ENCODE measurements at regions not wholly inside any gene's neighbourhood (a gene's known extent, or its start where the extent isn't known, plus 50 kb on each side); places are given as distances from the start of the nearest gene placed in this dataset.
A peak's percentile ranks its signal among the peaks of the same experiment; 100 is the strongest.

DNA sequence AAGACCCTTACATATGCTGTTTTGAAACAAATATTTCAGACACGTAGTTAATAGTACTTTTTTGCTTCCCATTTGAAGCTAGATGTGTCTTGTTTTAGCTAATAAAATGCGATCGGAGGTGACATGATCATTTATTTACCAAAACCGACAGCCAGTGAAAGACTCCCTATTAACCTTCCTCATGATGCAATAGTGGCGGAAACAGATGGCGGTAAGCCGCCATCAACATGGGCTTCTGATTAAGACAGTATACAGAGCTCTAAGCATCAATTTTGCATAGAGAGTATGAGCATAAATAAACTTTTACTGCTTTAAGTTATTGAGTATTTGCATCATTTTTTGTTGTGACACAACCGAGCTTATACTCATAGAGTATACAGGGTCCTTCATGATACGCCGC is 1282.4 kb upstream of the ADGRB3 start:
- POLR2A ChIA-PET = no interaction called here
- Mint-ChIP-seq H3K36me3 (no peaks in the 10 kb centered on the region), H3K27ac (no peak overlapping the region), H3K9me3 (no peaks in the 10 kb centered on the region), H3K27me3 (no peaks in the 10 kb centered on the region), H3K4me1 (no peaks in the 10 kb centered on the region), H3K4me3 (no peak overlapping the region)
- DNase-seq (no peak), ATAC-seq (ENCODE audit: low read depth) (no peak)

DNA sequence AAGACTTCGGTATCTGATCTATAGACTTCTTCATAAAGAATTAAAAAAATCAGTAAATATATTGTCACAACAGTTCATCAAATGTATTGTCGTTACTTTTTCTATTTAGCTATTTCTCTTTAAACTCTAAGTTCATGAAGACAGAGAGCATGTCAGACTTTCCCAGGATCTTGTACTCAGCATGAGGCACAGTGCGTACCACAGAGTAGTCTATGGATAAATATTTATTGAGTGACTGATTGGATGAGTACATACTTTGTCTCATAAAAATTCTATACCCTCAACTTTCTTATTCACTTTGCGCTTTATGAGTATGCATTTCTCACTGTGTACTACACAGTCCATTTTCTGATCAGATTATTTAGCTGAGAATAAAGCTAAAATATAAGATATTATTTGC is 1284.4 kb upstream of the ADGRB3 start:
- Mint-ChIP-seq H3K36me3 (no peaks in the 10 kb centered on the region), H3K27ac (no peak overlapping the region), H3K4me3 (no peak overlapping the region), H3K9me3 (peaks cover under 1% of the 10 kb centered on the region), H3K4me1 (no peaks in the 10 kb centered on the region), H3K27me3 (no peaks in the 10 kb centered on the region)
- DNase-seq (no peak), ATAC-seq (ENCODE audit: low read depth) (no peak)
- POLR2A ChIA-PET = no interaction called here

DNA sequence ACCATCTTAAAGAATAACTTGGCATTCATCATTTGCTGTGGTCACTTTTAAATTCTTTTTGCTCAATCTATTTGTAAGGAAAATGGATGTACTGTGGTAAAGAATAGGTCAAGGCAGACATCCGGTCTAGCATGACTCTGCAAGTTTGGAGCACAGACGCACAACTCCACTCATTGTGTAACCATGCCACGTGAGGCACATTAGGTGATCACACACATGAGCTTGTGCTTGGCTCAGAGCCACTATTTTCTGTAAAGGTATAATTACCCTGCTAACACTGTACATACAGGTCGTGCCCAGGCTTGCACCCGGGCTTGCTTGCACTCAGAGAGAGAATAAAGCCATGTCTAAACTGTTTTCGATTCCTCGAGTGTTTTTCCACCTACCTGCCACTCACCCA is 1289.1 kb upstream of the ADGRB3 start:
- H3K36me3 Mint-ChIP-seq = no peaks in the 10 kb centered on the region
- H3K9me3 Mint-ChIP-seq = peaks cover 2% of the 10 kb centered on the region
- no peak overlapping the region for H3K27ac Mint-ChIP-seq
- ATAC-seq (ENCODE audit: low read depth) (no peak), DNase-seq (no peak)
- no peaks in the 10 kb centered on the region for H3K4me1 Mint-ChIP-seq
- no peaks in the 10 kb centered on the region for H3K27me3 Mint-ChIP-seq
- H3K4me3 Mint-ChIP-seq = no peak overlapping the region
- POLR2A ChIA-PET = no interaction called here

DNA sequence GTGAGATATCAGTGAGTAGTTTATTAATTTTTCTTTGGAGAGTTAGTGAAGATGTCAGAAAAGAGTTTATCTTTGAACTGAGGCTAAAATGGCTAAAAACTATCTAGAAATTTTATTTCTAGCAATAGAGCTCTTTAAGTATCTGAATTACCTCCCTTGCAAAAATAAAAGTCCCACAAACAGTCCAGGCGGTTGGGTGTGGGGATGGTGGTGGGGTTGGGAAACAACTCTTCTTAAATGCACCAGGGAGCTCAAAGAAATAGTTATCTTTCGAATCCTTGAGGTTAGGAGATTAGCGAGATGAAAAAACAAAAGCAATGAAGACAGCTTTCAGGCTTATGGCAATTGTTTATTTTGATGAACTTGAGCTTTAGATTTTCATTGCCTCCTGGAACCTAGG is 1299.1 kb upstream of the ADGRB3 start:
- Mint-ChIP-seq H3K4me1 (no peaks in the 10 kb centered on the region), H3K27ac (no peak overlapping the region), H3K9me3 (peaks cover 2% of the 10 kb centered on the region), H3K27me3 (no peaks in the 10 kb centered on the region), H3K36me3 (no peaks in the 10 kb centered on the region), H3K4me3 (no peak overlapping the region)
- POLR2A ChIA-PET = no interaction called here
- DNase-seq (no peak), ATAC-seq (ENCODE audit: low read depth) (no peak)

DNA sequence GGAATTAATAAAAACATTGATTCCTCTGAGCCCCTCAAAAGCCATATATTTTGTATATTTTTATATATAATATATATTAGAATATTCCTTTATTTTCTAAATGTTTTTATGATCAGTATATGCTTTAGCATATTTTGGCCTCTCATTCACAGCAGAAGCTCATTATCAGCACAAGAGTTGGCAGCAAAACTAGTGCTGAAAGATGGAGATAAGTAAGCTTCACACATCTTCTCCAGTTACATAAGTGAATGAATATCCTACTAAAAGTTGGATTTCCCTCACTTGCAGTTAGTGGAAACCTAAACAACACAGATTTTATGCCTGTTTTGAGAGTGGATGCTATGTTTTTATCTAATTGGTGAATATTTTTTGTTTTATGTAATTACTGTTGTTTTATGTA is 1303.8 kb upstream of the ADGRB3 start:
- no peaks in the 10 kb centered on the region for H3K36me3 Mint-ChIP-seq
- H3K4me1 Mint-ChIP-seq = no peaks in the 10 kb centered on the region
- no peak overlapping the region for H3K4me3 Mint-ChIP-seq
- H3K9me3 Mint-ChIP-seq = no peaks in the 10 kb centered on the region
- ATAC-seq (ENCODE audit: low read depth) (no peak), DNase-seq (no peak)
- H3K27me3 Mint-ChIP-seq = no peaks in the 10 kb centered on the region
- no peak overlapping the region for H3K27ac Mint-ChIP-seq
- POLR2A ChIA-PET = no interaction called here

DNA sequence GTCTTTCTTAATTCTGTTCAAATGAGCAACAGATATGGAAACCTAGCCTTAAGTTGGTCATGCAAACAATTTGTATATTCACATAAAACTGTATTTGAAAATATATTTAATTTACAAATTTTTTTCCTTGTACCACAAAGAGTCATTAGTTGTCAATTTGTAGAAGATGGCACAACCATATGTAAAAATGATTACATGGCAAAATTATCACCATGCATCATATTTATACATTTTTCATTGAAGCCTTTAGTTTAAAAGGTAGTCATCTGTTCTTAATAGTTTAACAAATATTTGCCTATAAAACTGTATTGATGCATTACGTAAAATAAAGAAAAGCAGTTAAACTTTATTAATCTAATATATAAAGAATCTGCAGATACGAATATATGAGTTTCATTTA is 1306.8 kb upstream of the ADGRB3 start:
- POLR2A ChIA-PET = no interaction called here
- Mint-ChIP-seq H3K36me3 (no peaks in the 10 kb centered on the region), H3K27ac (no peak overlapping the region), H3K9me3 (peaks cover 4% of the 10 kb centered on the region), H3K4me3 (no peak overlapping the region), H3K4me1 (no peaks in the 10 kb centered on the region), H3K27me3 (no peaks in the 10 kb centered on the region)
- DNase-seq (no peak), ATAC-seq (ENCODE audit: low read depth) (no peak)

DNA sequence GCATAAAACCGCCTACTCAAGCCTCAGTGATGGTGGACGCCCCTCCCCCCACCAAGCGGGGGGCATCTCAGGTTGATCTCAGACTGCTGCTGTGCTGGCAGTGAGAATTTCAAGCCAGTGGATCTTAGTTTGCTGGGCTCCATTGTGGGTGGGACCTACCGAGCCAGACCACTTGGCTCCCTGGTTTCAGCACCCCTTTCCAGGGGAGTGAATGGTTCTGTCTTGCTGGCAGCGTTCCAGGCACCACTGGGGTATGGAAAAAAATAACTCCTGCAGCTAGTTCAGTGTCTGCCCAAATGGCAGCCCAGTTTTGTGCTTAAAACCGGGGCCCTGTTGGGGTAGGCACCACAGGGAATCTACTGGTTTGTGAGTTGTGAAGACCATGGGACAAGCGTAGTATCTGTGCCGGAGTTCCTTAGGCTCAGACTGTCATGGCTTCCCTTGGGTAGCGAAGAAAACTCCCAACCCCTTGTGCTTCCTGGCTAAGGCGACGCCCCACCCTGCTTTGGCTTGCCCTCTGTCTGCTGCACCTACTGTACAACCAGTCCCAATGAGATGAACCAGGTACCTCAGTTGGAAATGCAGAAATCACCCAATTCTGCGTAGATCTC is 1334.5 kb upstream of the ADGRB3 start:
- H3K4me3 Mint-ChIP-seq = no peak overlapping the region
- no peaks in the 10 kb centered on the region for H3K27me3 Mint-ChIP-seq
- peaks cover 3% of the 10 kb centered on the region for H3K9me3 Mint-ChIP-seq
- H3K36me3 Mint-ChIP-seq = no peaks in the 10 kb centered on the region
- no peaks in the 10 kb centered on the region for H3K4me1 Mint-ChIP-seq
- ATAC-seq (ENCODE audit: low read depth) (no peak), DNase-seq (no peak)
- no peak overlapping the region for H3K27ac Mint-ChIP-seq
- POLR2A ChIA-PET = no interaction called here

DNA sequence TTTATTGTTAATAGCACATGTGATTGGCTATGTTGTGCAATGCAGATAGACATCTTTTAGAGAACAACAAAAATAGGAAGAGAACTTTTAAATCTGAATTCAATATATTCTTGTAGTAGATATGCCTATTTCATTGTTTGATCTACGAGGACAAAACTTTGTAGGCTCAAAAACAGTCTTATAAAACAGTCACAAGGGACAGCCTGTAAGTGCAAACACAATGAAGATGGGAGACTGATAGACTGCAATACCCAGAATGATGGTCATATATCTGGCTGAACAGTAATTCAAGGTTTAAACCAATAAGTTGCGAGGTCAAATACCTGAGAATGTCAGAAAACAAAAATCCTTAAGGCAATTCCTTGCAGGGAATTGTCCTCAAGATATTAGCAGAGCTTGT is 1342.9 kb upstream of the ADGRB3 start:
- peaks cover 6% of the 10 kb centered on the region for H3K9me3 Mint-ChIP-seq
- DNase-seq = no peak
- no peaks in the 10 kb centered on the region for H3K36me3 Mint-ChIP-seq
- POLR2A ChIA-PET = no interaction called here
- no peaks in the 10 kb centered on the region for H3K4me1 Mint-ChIP-seq
- ATAC-seq (ENCODE audit: low read depth) = no peak
- no peak overlapping the region for H3K4me3 Mint-ChIP-seq
- no peak overlapping the region for H3K27ac Mint-ChIP-seq
- H3K27me3 Mint-ChIP-seq = no peaks in the 10 kb centered on the region

DNA sequence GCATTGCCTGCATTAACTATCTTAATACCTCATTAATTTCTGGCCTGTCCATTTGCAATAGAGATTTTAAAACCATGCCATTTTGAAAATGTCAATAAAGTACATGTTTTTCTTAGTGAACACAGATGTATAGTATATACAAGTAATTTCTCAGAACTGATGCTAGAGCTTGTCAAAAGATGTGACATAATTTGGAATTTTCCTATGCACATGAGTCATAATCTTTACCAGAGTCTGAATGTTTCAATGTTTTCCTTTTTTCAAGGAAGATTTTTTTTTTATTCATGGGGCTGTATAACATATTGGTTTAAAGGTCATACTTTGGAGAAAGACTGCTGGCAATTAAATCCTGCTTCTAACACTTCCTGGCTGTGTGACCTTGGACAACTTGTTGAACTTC is 1347.5 kb upstream of the ADGRB3 start:
- no peak overlapping the region for H3K4me3 Mint-ChIP-seq
- H3K36me3 Mint-ChIP-seq = no peaks in the 10 kb centered on the region
- H3K27me3 Mint-ChIP-seq = no peaks in the 10 kb centered on the region
- ATAC-seq (ENCODE audit: low read depth) = no peak
- no peak overlapping the region for H3K27ac Mint-ChIP-seq
- no peak for DNase-seq
- no peaks in the 10 kb centered on the region for H3K4me1 Mint-ChIP-seq
- POLR2A ChIA-PET = no interaction called here
- H3K9me3 Mint-ChIP-seq = peaks cover 11% of the 10 kb centered on the region

DNA sequence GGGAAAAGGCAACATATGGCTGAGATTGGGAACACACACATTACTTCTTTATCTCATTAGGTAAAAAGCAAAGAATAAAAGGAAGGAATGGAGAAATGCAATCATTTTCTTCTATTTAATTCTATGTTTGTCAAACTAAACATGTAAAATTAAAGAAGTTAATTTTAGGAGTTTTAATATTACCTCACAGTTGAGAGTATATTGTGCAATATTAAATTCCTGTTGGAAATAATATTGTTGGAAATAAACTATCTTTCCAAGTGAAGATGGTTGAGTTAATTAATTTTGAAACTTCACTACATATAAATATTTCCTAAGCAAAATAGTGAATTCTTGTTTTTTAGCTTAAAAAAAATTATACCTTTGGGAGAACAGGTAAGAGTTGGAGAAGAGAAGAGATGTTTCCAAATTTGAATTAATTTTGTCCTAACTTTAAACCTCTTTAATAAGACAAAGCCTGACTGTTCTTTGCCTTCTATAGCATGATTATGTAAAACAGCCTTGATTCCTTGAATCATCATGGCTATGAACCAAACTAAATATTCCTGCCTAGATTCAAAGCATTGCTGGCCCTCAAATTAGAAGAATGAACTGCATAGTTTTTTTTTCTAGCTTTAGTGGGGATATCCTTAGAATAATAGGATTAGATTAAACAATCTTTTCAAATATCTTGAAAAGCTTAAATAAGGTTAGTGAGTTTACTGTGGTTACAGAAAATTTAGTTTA is 1349.1 kb upstream of the ADGRB3 start:
- POLR2A ChIA-PET = no interaction called here
- no peaks in the 10 kb centered on the region for H3K27me3 Mint-ChIP-seq

DNA sequence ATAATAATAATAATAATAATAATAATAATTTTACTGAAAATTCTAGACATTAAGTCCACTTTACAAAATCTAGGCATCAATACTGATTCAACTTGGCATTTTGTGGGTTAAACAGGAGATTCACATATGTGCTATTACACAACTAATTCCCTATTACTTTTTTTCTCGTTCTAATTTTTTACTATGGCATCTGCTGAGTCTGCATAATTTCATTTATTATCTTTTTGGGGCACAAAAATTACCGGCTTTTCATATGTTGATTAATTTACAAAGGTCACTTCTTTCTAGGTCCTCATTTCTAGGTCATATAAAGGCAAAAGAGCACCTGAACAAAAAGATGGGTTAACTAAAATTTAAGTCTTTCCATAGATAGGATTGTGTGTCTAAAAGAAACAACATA is 1357.8 kb upstream of the ADGRB3 start:
- no peaks in the 10 kb centered on the region for H3K27me3 Mint-ChIP-seq
- POLR2A ChIA-PET = no interaction called here
- no peaks in the 10 kb centered on the region for H3K9me3 Mint-ChIP-seq
- DNase-seq = no peak
- ATAC-seq (ENCODE audit: low read depth) = no peak
- no peaks in the 10 kb centered on the region for H3K4me1 Mint-ChIP-seq
- H3K36me3 Mint-ChIP-seq = no peaks in the 10 kb centered on the region
- no peak overlapping the region for H3K27ac Mint-ChIP-seq
- H3K4me3 Mint-ChIP-seq = no peak overlapping the region

More for the DNA sequence above, 1349.1 kb upstream of the ADGRB3 start:
- no peaks in the 10 kb centered on the region for H3K4me1 Mint-ChIP-seq
- ATAC-seq (ENCODE audit: low read depth) (no peak), DNase-seq (no peak)
- H3K4me3 Mint-ChIP-seq = no peak overlapping the region
- peaks cover 11% of the 10 kb centered on the region for H3K9me3 Mint-ChIP-seq
- H3K36me3 Mint-ChIP-seq = no peaks in the 10 kb centered on the region
- no peak overlapping the region for H3K27ac Mint-ChIP-seq

DNA sequence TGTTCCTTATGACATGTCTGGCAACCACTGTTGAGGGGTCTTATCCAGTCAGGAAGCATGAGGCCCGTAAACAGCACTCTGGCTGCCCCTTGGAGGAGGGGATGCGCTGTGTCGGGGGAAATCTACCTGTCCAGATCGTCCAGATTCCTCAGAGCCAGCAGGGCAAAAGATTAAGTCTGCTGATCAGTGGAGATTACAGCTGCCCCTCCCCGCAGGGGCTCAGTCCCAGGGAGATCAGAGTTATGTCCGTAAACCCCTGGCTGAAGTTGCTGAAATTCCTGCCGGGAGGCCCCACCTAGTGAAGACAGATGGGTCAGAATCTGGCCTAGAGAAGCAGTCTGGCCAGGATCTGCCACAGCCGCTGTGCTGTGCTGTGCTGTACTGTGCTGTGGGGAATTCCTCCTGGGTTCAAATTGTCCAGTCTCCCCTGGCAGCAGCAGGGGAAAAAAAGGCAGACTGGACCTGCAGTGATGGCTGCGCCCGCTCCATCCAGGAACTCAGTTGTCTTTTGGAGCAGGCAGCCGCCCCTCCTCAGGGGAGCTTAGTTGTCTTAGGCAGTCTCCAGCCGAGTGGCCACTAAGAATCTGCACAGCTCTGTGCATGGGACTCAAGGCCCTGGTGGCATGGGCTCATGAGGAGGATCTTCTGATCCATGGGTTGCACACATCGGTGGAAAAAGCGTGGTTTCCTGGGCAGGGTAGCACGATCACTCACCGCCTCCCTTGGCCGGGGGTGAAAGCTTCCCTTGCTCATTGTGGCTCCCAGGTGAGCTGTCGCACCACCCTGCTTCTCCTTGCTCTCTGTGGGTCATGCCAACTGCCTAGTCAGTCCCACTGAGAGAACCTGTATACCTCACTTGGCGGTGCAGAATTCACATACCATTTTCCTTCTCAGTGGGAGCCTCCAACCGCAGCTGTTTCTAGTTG is 1368.8 kb upstream of the ADGRB3 start:
- Mint-ChIP-seq H3K4me1 (no peaks in the 10 kb centered on the region), H3K27ac (no peak overlapping the region), H3K9me3 (peaks cover 9% of the 10 kb centered on the region), H3K4me3 (no peak overlapping the region), H3K27me3 (no peaks in the 10 kb centered on the region), H3K36me3 (no peaks in the 10 kb centered on the region)
- no peak for ATAC-seq (ENCODE audit: low read depth)
- POLR2A ChIA-PET = no interaction called here
- no peak for DNase-seq

DNA sequence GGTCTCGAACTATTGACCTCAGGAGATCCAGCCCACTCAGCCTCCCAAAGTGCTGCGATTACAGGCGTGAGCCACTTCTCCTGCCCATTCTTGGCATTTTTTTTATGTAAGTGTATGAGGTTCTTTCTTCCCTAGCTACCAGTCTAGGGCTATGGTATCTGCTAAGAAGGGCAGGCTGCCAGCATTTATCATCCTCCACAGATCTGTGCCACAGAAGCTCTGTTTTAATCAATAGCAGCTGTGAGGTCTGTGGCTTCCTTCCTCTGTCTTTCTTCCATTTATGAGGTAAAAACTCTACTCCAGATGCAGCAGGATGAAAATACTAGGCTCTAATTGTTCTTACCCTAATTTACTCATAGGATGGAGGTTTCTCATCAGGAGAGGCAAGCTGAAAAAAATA is 1382.4 kb upstream of the ADGRB3 start:
- POLR2A ChIA-PET = no interaction called here
- no peak for ATAC-seq (ENCODE audit: low read depth)
- Mint-ChIP-seq H3K27me3 (no peaks in the 10 kb centered on the region), H3K27ac (no peak overlapping the region), H3K9me3 (peaks cover 4% of the 10 kb centered on the region), H3K36me3 (no peaks in the 10 kb centered on the region), H3K4me3 (no peak overlapping the region), H3K4me1 (peaks cover 1% of the 10 kb centered on the region)
- no peak for DNase-seq

DNA sequence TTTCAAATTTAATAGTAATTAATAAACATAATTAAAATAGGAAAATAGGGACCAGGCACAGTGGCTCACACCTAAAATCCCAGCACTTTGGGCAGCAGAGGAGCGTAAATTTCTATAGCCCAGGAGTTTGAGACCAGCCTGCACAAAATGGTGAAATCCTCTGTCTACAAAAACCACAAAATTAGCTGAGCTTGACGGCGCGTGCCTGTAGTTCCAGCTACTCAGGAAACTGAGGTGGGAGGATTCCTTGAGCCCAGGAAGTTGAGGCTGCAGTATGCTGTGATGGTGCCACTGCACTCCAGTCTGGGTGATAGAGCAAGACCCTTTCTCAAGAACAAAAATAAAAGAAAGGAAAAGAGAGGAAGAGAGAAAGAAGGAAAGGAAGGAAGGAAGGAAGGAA is 1387.0 kb upstream of the ADGRB3 start:
- peak overlapping the region; percentile 29 for H3K4me3 Mint-ChIP-seq
- peaks cover 1% of the 10 kb centered on the region for H3K4me1 Mint-ChIP-seq
- DNase-seq (no peak), ATAC-seq (ENCODE audit: low read depth) (no peak)
- H3K9me3 Mint-ChIP-seq = peaks cover 3% of the 10 kb centered on the region
- H3K27me3 Mint-ChIP-seq = no peaks in the 10 kb centered on the region
- H3K36me3 Mint-ChIP-seq = no peaks in the 10 kb centered on the region
- no peak overlapping the region for H3K27ac Mint-ChIP-seq
- POLR2A ChIA-PET = no interaction called here
